Pancreas (tissue), 10 donors: ENCODE measurements at regions not wholly inside any gene's neighbourhood (a gene's known extent, or its start where the extent isn't known, plus 50 kb on each side); places are given as distances from the start of the nearest gene placed in this dataset.

ENCODE experiments used
- ATAC-seq, 4 donors: fragments of 200-7000 bp; cut with Tn5 transposase; one replicate each; pipeline versions ENCODE4 v1.8.0 to v1.9.1; 2020; ENCODE audit warnings: mild to moderate bottlenecking in 4 of 4, moderate library complexity in 4 of 4
- DNase-seq, 6 donors: peaks; one replicate each; pipeline ENCODE4 v3.0.0-alpha.2; 2020
- FAIRE-seq: peaks from 2 replicates; lab custom pipeline; 2012; peaks lifted over from hg19 to GRCh38; lab: Jason Lieb, UNC
- H3K27ac ChIP-seq, 4 donors: fragments of 200-600 bp; sonication (generic); 1 replicate in 3 of 4; 2 replicates in 1 of 4; pipeline versions ENCODE4 v1.5.0 to v1.8.0; 2020
- H3K27me3 ChIP-seq, 4 donors: fragments of 200-600 bp; one replicate each; pipeline ENCODE4 v1.8.0; 2021
- H3K36me3 ChIP-seq, 3 donors: fragments of 200-600 bp; sonication (generic) in 1 of 3; one replicate each; pipeline versions ENCODE4 v1.5.0 to v1.8.0; 2020 to 2021
- H3K4me1 ChIP-seq, 3 donors: fragments of 200-600 bp; one replicate each; pipeline ENCODE4 v1.8.0; 2021
- H3K4me3 ChIP-seq, 4 donors: fragments of 200-600 bp; sonication (generic) in 2 of 4; one replicate each; pipeline versions ENCODE4 v1.5.0 to v1.8.0; 2020 to 2021
- H3K9me3 ChIP-seq, 4 donors: fragments of 200-600 bp; one replicate each; pipeline ENCODE4 v1.8.0; 2021
- CTCF ChIP-seq, 4 donors: fragments of 200-600 bp; sonication (generic) in 3 of 4; IDR thresholded peaks; one replicate each; pipeline versions ENCODE4 v1.5.0 to v1.8.0; 2021; ENCODE audit warnings: antibody characterized with exemption in 4 of 4
- WGBS, 2 donors: extraction: QIAGEN DNeasy Blood & Tissue Kit; methylation state at CpG; one replicate each; pipeline ENCODE4 v1.1.7; 2013; 5-methylcytosine and 5-hydroxymethylcytosine counted together
- intact Hi-C, 3 donors: fragments of 100-400 bp; cut with DNase I; formaldehyde crosslinking; loops; one replicate each; pipeline versions ENCODE4 v1.11.1 to v1.14.2; 2022
- donor health status: healthy with polysubstance abuse.
- donor health status: DM: no; HTN: no; CAD: no; lungs with moderate emphysema.
- donor health status: DM: no; HTN: no; CAD: no.
- donor health status: control.
- donor health status: control.
- donor health status: Bipolar disorder and iron deficiency.
- donor health status: DM: yes; HTN: yes; CAD: no.
- donor health status: DM: no; HTN: no; CAD: no.
- donor health status: DM: no; HTN: no; CAD: no.
- donor health status: DM: yes; HTN: yes; CAD: no.

GRCh38 chr3:80994767-80995166, 766.7 kb downstream of the GBE1 start:
- H3K9me3 ChIP-seq = no peaks in the 10 kb centered on the region
- H3K4me3 ChIP-seq = no peak overlapping the region
- ATAC-seq = no peak
- H3K27ac ChIP-seq = no peak overlapping the region
- H3K36me3 ChIP-seq = no peaks in the 10 kb centered on the region
- no peak for FAIRE-seq
- WGBS, 2 donors = 85% methylated on average over 2 of the region's 2 CpGs
- intact Hi-C loops = no loop called here
- H3K27me3 ChIP-seq = no peaks in the 10 kb centered on the region
- no peak for DNase-seq
- no peaks in the 10 kb centered on the region for H3K4me1 ChIP-seq
- no peak for TF ChIP-seq CTCF (IDR thresholded peaks at IDR 0.05)

GRCh38 chr3:80994085-80994665, 767.3 kb downstream of the GBE1 start:
- no peaks in the 10 kb centered on the region for H3K36me3 ChIP-seq
- no peaks in the 10 kb centered on the region for H3K27me3 ChIP-seq
- TF ChIP-seq CTCF (IDR thresholded peaks at IDR 0.05) = no peak
- DNase-seq (no peak), ATAC-seq (no peak), FAIRE-seq (no peak)
- no peak overlapping the region for H3K27ac ChIP-seq
- H3K9me3 ChIP-seq = no peaks in the 10 kb centered on the region
- no peak overlapping the region for H3K4me3 ChIP-seq
- H3K4me1 ChIP-seq = no peaks in the 10 kb centered on the region
- WGBS, 2 donors = 87 to 96% methylated on average over 3 of the region's 3 CpGs
- intact Hi-C loops = no loop called here

DNA sequence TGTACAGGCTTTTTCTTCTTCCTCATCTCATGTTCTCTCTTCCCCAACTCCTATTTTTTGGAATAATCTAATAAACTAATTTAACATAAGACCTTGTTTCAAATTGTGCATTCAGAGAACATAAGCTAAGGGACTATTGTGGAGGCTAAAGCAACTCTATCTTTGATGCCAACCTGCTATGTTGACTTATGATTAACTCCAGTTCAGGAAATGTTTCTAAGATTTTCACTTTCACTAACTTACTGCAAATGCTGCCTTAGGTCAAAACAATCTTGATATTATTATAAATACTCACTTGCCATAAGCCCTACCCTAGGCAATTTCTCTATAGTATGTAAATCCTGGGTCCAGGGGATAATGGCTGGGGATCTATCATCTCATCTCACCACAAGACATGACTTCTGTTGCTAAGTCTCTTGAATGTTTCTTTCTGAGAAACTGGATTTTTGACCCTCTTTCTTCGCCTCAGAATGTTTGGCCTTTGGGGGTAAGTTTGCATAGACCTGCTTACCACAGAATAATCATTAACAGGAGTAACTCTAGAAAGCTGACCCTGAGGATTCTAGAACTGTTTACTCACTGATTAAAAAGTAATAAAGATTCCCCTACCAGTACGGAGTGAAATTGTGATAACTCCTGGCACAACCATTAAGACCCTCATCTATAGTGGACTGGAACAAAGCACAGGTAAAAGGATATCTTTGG, 768.1 kb downstream of the GBE1 start:
- Histone ChIP-seq H3K27ac (no peak overlapping the region), H3K36me3 (no peaks in the 10 kb centered on the region), H3K9me3 (no peaks in the 10 kb centered on the region), H3K4me1 (no peaks in the 10 kb centered on the region), H3K4me3 (no peak overlapping the region), H3K27me3 (no peaks in the 10 kb centered on the region)
- FAIRE-seq (no peak), ATAC-seq (peak in 2 of 4 donors; percentile 50 to 54), DNase-seq (no peak)
- intact Hi-C loops = no loop called here
- TF ChIP-seq CTCF (IDR thresholded peaks at IDR 0.05) = no peak
- 12 to 19% methylated on average over 2 of the region's 2 CpGs for WGBS, 2 donors

- 52 to 71% methylated on average over 3 of the region's 3 CpGs for WGBS, 2 donors
Measured at GRCh38 chr3:80983753-80984152, 777.7 kb downstream of the GBE1 start.

More at GRCh38 chr3:80983753-80984152, 777.7 kb downstream of the GBE1 start:
- Histone ChIP-seq H3K36me3 (no peaks in the 10 kb centered on the region), H3K9me3 (no peaks in the 10 kb centered on the region), H3K4me1 (no peaks in the 10 kb centered on the region), H3K4me3 (no peak overlapping the region), H3K27me3 (no peaks in the 10 kb centered on the region), H3K27ac (no peak overlapping the region)
- ATAC-seq (no peak), DNase-seq (no peak), FAIRE-seq (no peak)
- intact Hi-C loops = no loop called here
- no peak for TF ChIP-seq CTCF (IDR thresholded peaks at IDR 0.05)
